ENCODE measurements at regions not wholly inside any gene's neighbourhood (a gene's known extent, or its start where the extent isn't known, plus 50 kb on each side); places are given as distances from the start of the nearest gene placed in this dataset.
A peak's percentile ranks its signal among the peaks of the same experiment; 100 is the strongest.

GRCh38 chr6:43954311-43955131 is 172.7 kb downstream of the MRPL14 start:
- ATAC-seq (ENCODE audit: insufficient read depth, low FRiP score), result no peak
- no peak for TF ChIP-seq CTCF (IDR thresholded peaks at IDR 0.05; ENCODE audit: control extremely low read depth, extremely low read depth)
- H3K9ac ChIP-seq (ENCODE audit: insufficient read depth in 1 of 2, low read length in 2 of 2), result no peak overlapping the region

GRCh38 chr6:43953794-43954310 is 173.4 kb downstream of the MRPL14 start:
- Histone ChIP-seq H3K9ac (ENCODE audit: insufficient read depth in 1 of 2, low read length in 2 of 2) (no peak overlapping the region), H3K9me3 (ENCODE audit: control insufficient read depth in 4 of 4, insufficient read depth in 3 of 4, low read length in 3 of 4) (peaks cover 0 to 4% (median 0%) of the 10 kb centered on the region in 4 donors), H3K27me3 (ENCODE audit: control insufficient read depth in 3 of 3, insufficient read depth in 3 of 3, low read length in 2 of 3) (no peaks in the 10 kb centered on the region), H3K27ac (ENCODE audit: low read depth in 1 of 2, low read length in 1 of 2) (peak overlapping the region in 1 of 2 donors; percentile 52), H3K36me3 (ENCODE audit: control insufficient read depth in 4 of 4, insufficient read depth in 4 of 4, low read length in 4 of 4) (no peaks in the 10 kb centered on the region), H3K4me3 (no peak overlapping the region), H3K4me1 (ENCODE audit: control insufficient read depth in 5 of 5, insufficient read depth in 5 of 5, low read length in 5 of 5) (peaks cover 0 to 29% (median 6%) of the 10 kb centered on the region in 5 donors)
- TF ChIP-seq CTCF (IDR thresholded peaks at IDR 0.05; ENCODE audit: control extremely low read depth, extremely low read depth), result no peak
- ATAC-seq (ENCODE audit: insufficient read depth, low FRiP score) (no peak), DNase-seq (no peak)
- 56 to 66% methylated on average over 8 of the region's 8 CpGs for WGBS, 2 donors

More at GRCh38 chr6:43954311-43955131, 172.7 kb downstream of the MRPL14 start:
- 90 to 92% methylated on average over 12 of the region's 12 CpGs for WGBS, 2 donors
- no peak overlapping the region for H3K4me3 ChIP-seq
- H3K36me3 ChIP-seq (ENCODE audit: control insufficient read depth in 4 of 4, insufficient read depth in 4 of 4, low read length in 4 of 4), result no peaks in the 10 kb centered on the region
- no peak for DNase-seq
- H3K27ac ChIP-seq (ENCODE audit: low read depth in 1 of 2, low read length in 1 of 2), result peak overlapping the region in 1 of 2 donors; percentile 78
- H3K9me3 ChIP-seq (ENCODE audit: control insufficient read depth in 4 of 4, insufficient read depth in 3 of 4, low read length in 3 of 4), result peaks cover 0 to 4% (median 0%) of the 10 kb centered on the region in 4 donors
- no peaks in the 10 kb centered on the region for H3K27me3 ChIP-seq (ENCODE audit: control insufficient read depth in 3 of 3, insufficient read depth in 3 of 3, low read length in 2 of 3)
- peaks cover 0 to 24% (median 5%) of the 10 kb centered on the region in 5 donors for H3K4me1 ChIP-seq (ENCODE audit: control insufficient read depth in 5 of 5, insufficient read depth in 5 of 5, low read length in 5 of 5)

DNA sequence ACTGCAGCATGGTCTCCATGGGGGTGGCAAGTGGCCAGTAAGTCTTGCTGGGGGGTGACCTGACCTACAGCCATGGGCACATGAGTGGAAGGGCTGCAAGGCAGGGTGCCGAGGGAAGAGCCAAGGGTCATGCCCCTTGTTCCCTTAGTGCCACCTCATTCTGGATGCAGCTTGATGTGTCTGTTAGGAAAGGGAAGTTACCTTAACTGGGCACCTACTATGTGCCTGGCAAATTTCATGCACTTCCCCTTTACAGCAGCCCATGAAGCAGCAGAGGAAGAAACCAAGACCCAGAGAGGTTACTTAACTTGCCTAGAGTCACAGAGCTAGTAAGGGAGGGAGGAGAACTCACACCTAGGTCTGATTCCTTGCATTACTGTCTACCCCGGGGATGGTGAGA is 174.0 kb downstream of the MRPL14 start:
- Histone ChIP-seq H3K9me3 (ENCODE audit: control insufficient read depth in 4 of 4, insufficient read depth in 3 of 4, low read length in 3 of 4) (peaks cover 0 to 4% (median 0%) of the 10 kb centered on the region in 4 donors), H3K4me3 (no peak overlapping the region), H3K4me1 (ENCODE audit: control insufficient read depth in 5 of 5, insufficient read depth in 5 of 5, low read length in 5 of 5) (peaks cover 0 to 31% (median 6%) of the 10 kb centered on the region in 5 donors), H3K9ac (ENCODE audit: insufficient read depth in 1 of 2, low read length in 2 of 2) (no peak overlapping the region), H3K27me3 (ENCODE audit: control insufficient read depth in 3 of 3, insufficient read depth in 3 of 3, low read length in 2 of 3) (no peaks in the 10 kb centered on the region), H3K27ac (ENCODE audit: low read depth in 1 of 2, low read length in 1 of 2) (peak overlapping the region in 1 of 2 donors; percentile 52), H3K36me3 (ENCODE audit: control insufficient read depth in 4 of 4, insufficient read depth in 4 of 4, low read length in 4 of 4) (no peaks in the 10 kb centered on the region)
- DNase-seq (no peak), ATAC-seq (ENCODE audit: insufficient read depth, low FRiP score) (no peak)
- TF ChIP-seq CTCF (IDR thresholded peaks at IDR 0.05; ENCODE audit: control extremely low read depth, extremely low read depth), result no peak
- 73 to 94% methylated on average over 2 of the region's 2 CpGs for WGBS, 2 donors

Measured in lung (tissue), 11 donors.